PC-3 (cell line): ENCODE measurements at regions not wholly inside any gene's neighbourhood (a gene's known extent, or its start where the extent isn't known, plus 50 kb on each side); places are given as distances from the start of the nearest gene placed in this dataset.

Experiments used
- ATAC-seq: fragments of 200-7000 bp; cut with Tn5 transposase; 2 replicates; pipeline ENCODE4 v1.9.1; 2020; ENCODE audit warnings: mild to moderate bottlenecking, moderate library complexity
- BruUV-seq: library from RNA; stranded (reverse); fragments of 400-500 nt; replicated peaks from 2 replicates; lab custom pipeline; 2021; lab: Mats Ljungman, UMichigan
- CTCF ChIA-PET: fragments of 300-600 bp; sonication (Branson Sonifier 250); formaldehyde crosslinking; loops from one replicate; lab custom pipeline; 2022; ENCODE audit warnings: antibody characterized with exemption; lab: Charles Lee
- POLR2A ChIA-PET: fragments of 300-600 bp; sonication (Branson Sonifier 250); formaldehyde crosslinking; loops from one replicate; lab custom pipeline; 2022; ENCODE audit warnings: antibody characterized with exemption; ENCODE audit not compliant: unreplicated experiment; lab: Charles Lee
- DNase-seq: peaks from one replicate; pipeline ENCODE4 v3.0.0-alpha.2; 2015
- H2AFZ ChIP-seq: fragments of 300-600 bp; sonication (generic); 2 replicates; pipeline ENCODE4 v1.6.0; 2016; ENCODE audit warnings: antibody characterized with exemption, low read length
- H3F3A ChIP-seq: fragments of 300-600 bp; sonication (generic); one replicate; pipeline ENCODE4 v1.6.0; 2017; ENCODE audit warnings: antibody characterized with exemption, low read length, control low read depth, mild to moderate bottlenecking; ENCODE audit not compliant: unreplicated experiment
- H3K27ac ChIP-seq: fragments of 300-600 bp; sonication (generic); 2 replicates; pipeline ENCODE4 v1.5.1; 2016; ENCODE audit warnings: mild to moderate bottlenecking, low read length
- H3K27me3 ChIP-seq: fragments of 300-600 bp; sonication (generic); 2 replicates; pipeline ENCODE4 v1.6.1; 2016; ENCODE audit warnings: low read length, mixed read lengths
- H3K36me3 ChIP-seq: fragments of 300-600 bp; sonication (generic); 2 replicates; pipeline ENCODE4 v1.6.1; 2016; ENCODE audit warnings: low read depth, mixed run types, low read length, mixed read lengths
- H3K4me1 ChIP-seq: fragments of 300-600 bp; sonication (generic); 2 replicates; pipeline ENCODE4 v1.5.1; 2016; ENCODE audit warnings: low read length; ENCODE audit not compliant: insufficient read depth
- H3K4me2 ChIP-seq: fragments of 300-600 bp; sonication (generic); 2 replicates; pipeline ENCODE4 v1.6.0; 2016; ENCODE audit warnings: low read length
- H3K4me3 ChIP-seq: fragments of 300-600 bp; sonication (generic); 2 replicates; pipeline ENCODE4 v1.5.1; 2016; ENCODE audit warnings: mild to moderate bottlenecking, low read length, mixed read lengths
- H3K79me2 ChIP-seq: fragments of 300-600 bp; sonication (generic); 2 replicates; pipeline ENCODE4 v1.6.1; 2017; ENCODE audit warnings: low read length, mixed read lengths
- H3K9ac ChIP-seq: fragments of 300-600 bp; sonication (generic); 2 replicates; pipeline ENCODE4 v1.6.0; 2016; ENCODE audit warnings: mild to moderate bottlenecking, low read length
- H3K9me2 ChIP-seq: fragments of 300-600 bp; sonication (generic); replicated peaks from 2 replicates; pipeline ENCODE4 v1.6.1; 2016; ENCODE audit warnings: mixed run types, low read length, mixed read lengths
- H3K9me3 ChIP-seq: fragments of 300-600 bp; sonication (generic); 2 replicates; pipeline ENCODE4 v1.6.1; 2016; ENCODE audit warnings: low read length, mixed read lengths
- H4K20me1 ChIP-seq: fragments of 300-600 bp; sonication (generic); 2 replicates; pipeline ENCODE4 v1.6.1; 2016; ENCODE audit warnings: low read length, mixed read lengths
- CTCF ChIP-seq: fragments of 300-600 bp; sonication (generic); conservative IDR thresholded peaks from 2 replicates; pipeline ENCODE4 v1.5.1; 2017; ENCODE audit warnings: antibody characterized with exemption, low read depth, mild to moderate bottlenecking, low read length
- EZH2 ChIP-seq: fragments of 300-600 bp; sonication (generic); IDR thresholded peaks from one replicate; pipeline ENCODE4 v1.6.1; 2017; ENCODE audit warnings: antibody characterized with exemption, mild to moderate bottlenecking, low read length; ENCODE audit not compliant: unreplicated experiment
- EZH2phosphoT487 ChIP-seq: fragments of 300-600 bp; sonication (generic); IDR thresholded peaks from 2 replicates; pipeline ENCODE4 v1.6.1; 2018; ENCODE audit warnings: mild to moderate bottlenecking, antibody characterized with exemption, low read length, borderline replicate concordance
- intact Hi-C: fragments of 100-400 bp; cut with micrococcal nuclease; formaldehyde crosslinking; loops from 2 replicates; pipeline ENCODE4 v1.9.0; 2023

GRCh38 chr2:60219536-60219935 lies 333.9 kb downstream of the BCL11A start:
- Histone ChIP-seq H3K79me2 (no peaks in the 10 kb centered on the region), H3K27ac (no peak overlapping the region), H2AFZ (no peak overlapping the region), H4K20me1 (no peaks in the 10 kb centered on the region), H3F3A (no peaks in the 10 kb centered on the region), H3K9me2 (no peaks in the 10 kb centered on the region), H3K27me3 (peaks cover 51% of the 10 kb centered on the region), H3K4me3 (no peak overlapping the region), H3K4me1 (no peaks in the 10 kb centered on the region), H3K9ac (no peak overlapping the region), H3K4me2 (no peak overlapping the region), H3K9me3 (no peaks in the 10 kb centered on the region), H3K36me3 (no peaks in the 10 kb centered on the region)
- ATAC-seq, result no peak
- ChIA-PET CTCF (interaction anchor here (0.6 kb wide), 1 partner anchor 346 kb away, joined by 3 read pairs; no protein-coding TSS in a partner anchor), POLR2A (no interaction called here)
- BruUV-seq, result no TSS peak
- intact Hi-C loops, result no loop called here
- DNase-seq, result no peak
- no peak for TF ChIP-seq EZH2phosphoT487
- no peak for TF ChIP-seq CTCF
- no peak for TF ChIP-seq EZH2

- H3K4me1 ChIP-seq, result no peaks in the 10 kb centered on the region
- BruUV-seq, result no TSS peak
- no peaks in the 10 kb centered on the region for H3F3A ChIP-seq
- H3K9ac ChIP-seq, result no peak overlapping the region
- H4K20me1 ChIP-seq, result no peaks in the 10 kb centered on the region
- ChIA-PET POLR2A (no interaction called here), CTCF (no interaction called here)
- H3K9me2 ChIP-seq, result no peaks in the 10 kb centered on the region
- no peak for DNase-seq
- H3K27me3 ChIP-seq, result peaks cover 50% of the 10 kb centered on the region
- no peak for ATAC-seq
- TF ChIP-seq EZH2 (no peak), EZH2phosphoT487 (no peak), CTCF (no peak)
- no peaks in the 10 kb centered on the region for H3K36me3 ChIP-seq
- no peak overlapping the region for H3K4me3 ChIP-seq
- no peak overlapping the region for H2AFZ ChIP-seq
- H3K27ac ChIP-seq, result no peak overlapping the region
- H3K4me2 ChIP-seq, result no peak overlapping the region
- H3K79me2 ChIP-seq, result no peaks in the 10 kb centered on the region
- intact Hi-C loops, result no loop called here
- no peaks in the 10 kb centered on the region for H3K9me3 ChIP-seq
These were observed 336.9 kb downstream of the BCL11A start for GRCh38 chr2:60216452-60216995.

- ChIA-PET POLR2A (no interaction called here), CTCF (no interaction called here)
- TF ChIP-seq CTCF (no peak), EZH2phosphoT487 (no peak), EZH2 (no peak)
These were observed 338.0 kb downstream of the BCL11A start for GRCh38 chr2:60215386-60215901.

More at GRCh38 chr2:60215386-60215901, 338.0 kb downstream of the BCL11A start:
- no peaks in the 10 kb centered on the region for H3K79me2 ChIP-seq
- H3K4me2 ChIP-seq, result no peak overlapping the region
- H3F3A ChIP-seq, result no peaks in the 10 kb centered on the region
- no peaks in the 10 kb centered on the region for H3K9me2 ChIP-seq
- H3K4me3 ChIP-seq, result no peak overlapping the region
- no peaks in the 10 kb centered on the region for H4K20me1 ChIP-seq
- intact Hi-C loops, result no loop called here
- no peak overlapping the region for H2AFZ ChIP-seq
- no peak overlapping the region for H3K27ac ChIP-seq
- H3K9me3 ChIP-seq, result no peaks in the 10 kb centered on the region
- no peaks in the 10 kb centered on the region for H3K4me1 ChIP-seq
- no peaks in the 10 kb centered on the region for H3K36me3 ChIP-seq
- no TSS peak for BruUV-seq
- ATAC-seq, result no peak
- H3K27me3 ChIP-seq, result peaks cover 47% of the 10 kb centered on the region
- H3K9ac ChIP-seq, result no peak overlapping the region
- no peak for DNase-seq
